ENCODE measurements at regions not wholly inside any gene's neighbourhood (a gene's known extent, or its start where the extent isn't known, plus 50 kb on each side); places are given as distances from the start of the nearest gene placed in this dataset.

- intact Hi-C loops (cut with micrococcal nuclease), result no loop called here
- no peaks in the 10 kb centered on the region for H3K9me3 ChIP-seq (ENCODE audit: control insufficient read depth, insufficient read depth, low read length)
- 79% methylated on average over 2 of the region's 2 CpGs for WGBS (ENCODE audit: insufficient coverage)
Measured at GRCh38 chr13:69547780-69548179, 559.8 kb upstream of the ATXN8OS start.

GRCh38 chr13:69545551-69545950 is 562.1 kb upstream of the ATXN8OS start:
- no peak overlapping the region for H3K27ac ChIP-seq (ENCODE audit: low read length)
- Mint-ChIP-seq H3K27me3 (ENCODE audit: low read depth in 2 of 2) (no peaks in the 10 kb centered on the region), H3K9me3 (peaks cover 4 to 14% of the 10 kb centered on the region in 2 donors), H3K4me3 (no peak overlapping the region), H3K27ac (no peak overlapping the region), H3K4me1 (no peaks in the 10 kb centered on the region), H3K36me3 (no peaks in the 10 kb centered on the region)
- H3K9me3 ChIP-seq (ENCODE audit: control insufficient read depth, insufficient read depth, low read length), result no peaks in the 10 kb centered on the region
- no peak for DNase-seq
- no peak overlapping the region for H3K4me3 ChIP-seq (ENCODE audit: low read length)
- TF ChIP-seq CTCF (IDR thresholded peaks at IDR 0.05), result no peak
- intact Hi-C loops (cut with micrococcal nuclease), result no loop called here
- H3K27me3 ChIP-seq (ENCODE audit: control insufficient read depth, insufficient read depth, low read length), result no peaks in the 10 kb centered on the region
- no peaks in the 10 kb centered on the region for H3K4me1 ChIP-seq (ENCODE audit: control insufficient read depth, insufficient read depth, low read length)
- no peaks in the 10 kb centered on the region for H3K36me3 ChIP-seq (ENCODE audit: control insufficient read depth, insufficient read depth, low read length)
- ATAC-seq, result no peak
- no CpG with 5 or more reads among the region's 1 CpG for WGBS (ENCODE audit: insufficient coverage)

More at GRCh38 chr13:69547780-69548179, 559.8 kb upstream of the ATXN8OS start:
- H3K36me3 Mint-ChIP-seq, result no peaks in the 10 kb centered on the region
- no peaks in the 10 kb centered on the region for H3K27me3 Mint-ChIP-seq (ENCODE audit: low read depth in 2 of 2)
- Histone ChIP-seq H3K36me3 (ENCODE audit: control insufficient read depth, insufficient read depth, low read length) (no peaks in the 10 kb centered on the region), H3K4me1 (ENCODE audit: control insufficient read depth, insufficient read depth, low read length) (no peaks in the 10 kb centered on the region), H3K27ac (ENCODE audit: low read length) (no peak overlapping the region), H3K4me3 (ENCODE audit: low read length) (no peak overlapping the region), H3K27me3 (ENCODE audit: control insufficient read depth, insufficient read depth, low read length) (no peaks in the 10 kb centered on the region)
- no peak overlapping the region for H3K27ac Mint-ChIP-seq
- H3K9me3 Mint-ChIP-seq, result peaks cover 0 to 12% of the 10 kb centered on the region in 2 donors
- no peak overlapping the region for H3K4me3 Mint-ChIP-seq
- DNase-seq (no peak), ATAC-seq (no peak)
- H3K4me1 Mint-ChIP-seq, result no peaks in the 10 kb centered on the region
- no peak for TF ChIP-seq CTCF (IDR thresholded peaks at IDR 0.05)

- Mint-ChIP-seq H3K4me1 (no peaks in the 10 kb centered on the region), H3K36me3 (no peaks in the 10 kb centered on the region), H3K27ac (no peak overlapping the region), H3K9me3 (peaks cover 7 to 8% of the 10 kb centered on the region in 2 donors), H3K27me3 (ENCODE audit: low read depth in 2 of 2) (no peaks in the 10 kb centered on the region), H3K4me3 (no peak overlapping the region)
- Histone ChIP-seq H3K36me3 (ENCODE audit: control insufficient read depth, insufficient read depth, low read length) (no peaks in the 10 kb centered on the region), H3K27ac (ENCODE audit: low read length) (no peak overlapping the region), H3K27me3 (ENCODE audit: control insufficient read depth, insufficient read depth, low read length) (no peaks in the 10 kb centered on the region), H3K4me3 (ENCODE audit: low read length) (no peak overlapping the region), H3K4me1 (ENCODE audit: control insufficient read depth, insufficient read depth, low read length) (no peaks in the 10 kb centered on the region), H3K9me3 (ENCODE audit: control insufficient read depth, insufficient read depth, low read length) (no peaks in the 10 kb centered on the region)
- no peak for TF ChIP-seq CTCF (IDR thresholded peaks at IDR 0.05)
- WGBS (ENCODE audit: insufficient coverage), result 70% methylated on average over 1 of the region's 2 CpGs
- intact Hi-C loops (cut with micrococcal nuclease), result no loop called here
- DNase-seq (no peak), ATAC-seq (no peak)
Measured at GRCh38 chr13:69524459-69525150, 583.0 kb upstream of the ATXN8OS start.

- Histone ChIP-seq H3K27ac (ENCODE audit: low read length) (no peak overlapping the region), H3K27me3 (ENCODE audit: control insufficient read depth, insufficient read depth, low read length) (no peaks in the 10 kb centered on the region), H3K9me3 (ENCODE audit: control insufficient read depth, insufficient read depth, low read length) (peaks cover 10% of the 10 kb centered on the region), H3K4me1 (ENCODE audit: control insufficient read depth, insufficient read depth, low read length) (no peaks in the 10 kb centered on the region), H3K36me3 (ENCODE audit: control insufficient read depth, insufficient read depth, low read length) (no peaks in the 10 kb centered on the region), H3K4me3 (ENCODE audit: low read length) (no peak overlapping the region)
- H3K27me3 Mint-ChIP-seq (ENCODE audit: low read depth in 2 of 2), result no peaks in the 10 kb centered on the region
- DNase-seq, result no peak
- no peaks in the 10 kb centered on the region for H3K4me1 Mint-ChIP-seq
- intact Hi-C loops (cut with micrococcal nuclease), result no loop called here
- 94% methylated on average over 2 of the region's 2 CpGs for WGBS (ENCODE audit: insufficient coverage)
- no peak for ATAC-seq
- peaks cover 7 to 9% of the 10 kb centered on the region in 2 donors for H3K9me3 Mint-ChIP-seq
- no peak overlapping the region for H3K27ac Mint-ChIP-seq
- no peaks in the 10 kb centered on the region for H3K36me3 Mint-ChIP-seq
- TF ChIP-seq CTCF (IDR thresholded peaks at IDR 0.05), result no peak
- no peak overlapping the region for H3K4me3 Mint-ChIP-seq
Measured at GRCh38 chr13:69496981-69497380, 610.6 kb upstream of the ATXN8OS start.

All from natural killer cell (primary cell).